Breast epithelium (tissue), 4 donors: ENCODE measurements at regions not wholly inside any gene's neighbourhood (a gene's known extent, or its start where the extent isn't known, plus 50 kb on each side); places are given as distances from the start of the nearest gene placed in this dataset.

Experiments used
- DNase-seq, 2 donors: peaks; one replicate each; pipeline ENCODE4 v3.0.0-alpha.2; 2019; ENCODE audit warnings: low spot score in 2 of 2
- H3K27ac ChIP-seq, 2 donors: fragments of 200-600 bp; sonication (generic) in 1 of 2; one replicate each; pipeline ENCODE4 v1.5.1; 2016 to 2019; ENCODE audit warnings: mild to moderate bottlenecking in 1 of 2
- H3K27me3 ChIP-seq, 2 donors: fragments of 200-600 bp; sonication (generic) in 1 of 2; one replicate each; pipeline versions ENCODE4 v1.5.1 to v1.6.0; 2017 to 2019; ENCODE audit warnings: control low read depth in 1 of 2, mild to moderate bottlenecking in 1 of 2
- H3K36me3 ChIP-seq: fragments of 200-600 bp; one replicate; pipeline ENCODE4 v1.5.1; 2019
- H3K4me1 ChIP-seq, 2 donors: fragments of 200-600 bp; sonication (generic); one replicate each; pipeline ENCODE4 v1.5.1; 2016 to 2019; ENCODE audit warnings: control low read depth in 1 of 2
- H3K4me3 ChIP-seq, 3 donors: fragments of 200-600 bp; sonication (generic); 1 replicate in 2 of 3; 2 replicates in 1 of 3; pipeline ENCODE4 v1.5.1; 2016 to 2019; ENCODE audit warnings: mild to moderate bottlenecking in 3 of 3, moderate library complexity in 2 of 3
- H3K9me3 ChIP-seq, 2 donors: fragments of 200-600 bp; sonication (generic) in 1 of 2; one replicate each; pipeline ENCODE4 v1.5.1; 2016 to 2019; ENCODE audit warnings: control low read depth in 1 of 2
- POLR2A ChIP-seq: fragments of 450-650 bp; IDR thresholded peaks from one replicate; pipeline ENCODE4 v1.6.1; 2016; ENCODE audit warnings: antibody characterized with exemption, mild to moderate bottlenecking, moderate library complexity
- POLR2AphosphoS5 ChIP-seq, 3 donors: sonication (generic); formaldehyde crosslinking; IDR thresholded peaks; one replicate each; pipeline ENCODE4 v1.6.1; 2017; ENCODE audit warnings: antibody characterized with exemption in 3 of 3
- intact Hi-C: fragments of 100-400 bp; cut with DNase I; formaldehyde crosslinking; loops from one replicate; pipeline ENCODE4 v1.15.1; 2023; ENCODE audit warnings: low total_unique reads
- TF ChIP-seq, protein P1 (sequence below), 3 donors: fragments of 450-650 bp; IDR thresholded peaks; one replicate each; pipeline ENCODE4 v1.5.1; 2016 to 2017; ENCODE audit warnings: antibody characterized with exemption in 3 of 3, mild to moderate bottlenecking in 3 of 3, moderate library complexity in 3 of 3

DNA sequence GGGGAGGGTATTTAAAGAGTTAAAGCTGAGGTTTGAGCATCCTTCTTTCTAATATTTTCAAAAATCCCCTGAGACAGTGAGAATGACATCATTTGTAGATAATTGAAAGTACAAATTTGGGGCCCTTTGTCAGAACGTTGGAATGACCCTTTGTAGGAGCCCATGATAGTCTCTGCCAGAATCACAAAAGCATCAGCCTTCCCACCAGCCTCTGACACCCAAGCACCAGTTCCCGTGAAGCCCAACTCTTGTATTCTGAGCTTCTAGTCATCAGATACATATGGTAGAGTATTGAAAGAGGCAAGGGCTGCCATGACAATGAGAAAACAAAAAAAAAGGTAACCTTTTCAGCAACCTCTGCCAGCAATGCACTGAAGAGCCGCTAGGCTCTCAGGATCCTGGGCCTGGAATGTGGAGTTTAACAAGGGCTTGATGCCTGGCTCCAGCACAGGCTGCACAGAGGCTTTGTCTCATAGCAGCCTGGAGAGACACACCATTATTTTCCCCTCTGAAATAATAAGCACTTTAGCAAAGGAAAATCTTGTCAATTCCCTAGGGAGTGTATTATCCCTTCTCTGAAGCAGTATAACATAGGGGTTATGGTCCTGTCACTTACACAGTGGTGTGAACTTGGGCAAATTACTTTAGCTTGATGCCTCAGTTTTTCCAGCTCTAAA, 114.4 kb downstream of the ZNF608 start:
- no peak overlapping the region for H3K27ac ChIP-seq
- intact Hi-C loops = no loop called here
- no peaks in the 10 kb centered on the region for H3K36me3 ChIP-seq
- no peak for DNase-seq
- no peaks in the 10 kb centered on the region for H3K4me1 ChIP-seq
- H3K27me3 ChIP-seq = no peaks in the 10 kb centered on the region
- no peak overlapping the region for H3K4me3 ChIP-seq
- H3K9me3 ChIP-seq = no peaks in the 10 kb centered on the region
- TF ChIP-seq POLR2A (no peak), POLR2AphosphoS5 (IDR thresholded peaks at IDR 0.05) (no peak)
- TF ChIP-seq, protein P1, sequence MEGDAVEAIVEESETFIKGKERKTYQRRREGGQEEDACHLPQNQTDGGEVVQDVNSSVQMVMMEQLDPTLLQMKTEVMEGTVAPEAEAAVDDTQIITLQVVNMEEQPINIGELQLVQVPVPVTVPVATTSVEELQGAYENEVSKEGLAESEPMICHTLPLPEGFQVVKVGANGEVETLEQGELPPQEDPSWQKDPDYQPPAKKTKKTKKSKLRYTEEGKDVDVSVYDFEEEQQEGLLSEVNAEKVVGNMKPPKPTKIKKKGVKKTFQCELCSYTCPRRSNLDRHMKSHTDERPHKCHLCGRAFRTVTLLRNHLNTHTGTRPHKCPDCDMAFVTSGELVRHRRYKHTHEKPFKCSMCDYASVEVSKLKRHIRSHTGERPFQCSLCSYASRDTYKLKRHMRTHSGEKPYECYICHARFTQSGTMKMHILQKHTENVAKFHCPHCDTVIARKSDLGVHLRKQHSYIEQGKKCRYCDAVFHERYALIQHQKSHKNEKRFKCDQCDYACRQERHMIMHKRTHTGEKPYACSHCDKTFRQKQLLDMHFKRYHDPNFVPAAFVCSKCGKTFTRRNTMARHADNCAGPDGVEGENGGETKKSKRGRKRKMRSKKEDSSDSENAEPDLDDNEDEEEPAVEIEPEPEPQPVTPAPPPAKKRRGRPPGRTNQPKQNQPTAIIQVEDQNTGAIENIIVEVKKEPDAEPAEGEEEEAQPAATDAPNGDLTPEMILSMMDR (IDR thresholded peaks at IDR 0.05) = no peak

GRCh38 chr5:124630767-124631704, 115.4 kb downstream of the ZNF608 start:
- H3K4me1 ChIP-seq = no peaks in the 10 kb centered on the region
- no peak for DNase-seq
- no peaks in the 10 kb centered on the region for H3K27me3 ChIP-seq
- no peak overlapping the region for H3K4me3 ChIP-seq
- intact Hi-C loops = no loop called here
- H3K36me3 ChIP-seq = no peaks in the 10 kb centered on the region
- no peaks in the 10 kb centered on the region for H3K9me3 ChIP-seq
- no peak for TF ChIP-seq POLR2AphosphoS5 (IDR thresholded peaks at IDR 0.05)
- TF ChIP-seq, protein P1 (IDR thresholded peaks at IDR 0.05) = no peak
- TF ChIP-seq POLR2A = no peak
- H3K27ac ChIP-seq = no peak overlapping the region

DNA sequence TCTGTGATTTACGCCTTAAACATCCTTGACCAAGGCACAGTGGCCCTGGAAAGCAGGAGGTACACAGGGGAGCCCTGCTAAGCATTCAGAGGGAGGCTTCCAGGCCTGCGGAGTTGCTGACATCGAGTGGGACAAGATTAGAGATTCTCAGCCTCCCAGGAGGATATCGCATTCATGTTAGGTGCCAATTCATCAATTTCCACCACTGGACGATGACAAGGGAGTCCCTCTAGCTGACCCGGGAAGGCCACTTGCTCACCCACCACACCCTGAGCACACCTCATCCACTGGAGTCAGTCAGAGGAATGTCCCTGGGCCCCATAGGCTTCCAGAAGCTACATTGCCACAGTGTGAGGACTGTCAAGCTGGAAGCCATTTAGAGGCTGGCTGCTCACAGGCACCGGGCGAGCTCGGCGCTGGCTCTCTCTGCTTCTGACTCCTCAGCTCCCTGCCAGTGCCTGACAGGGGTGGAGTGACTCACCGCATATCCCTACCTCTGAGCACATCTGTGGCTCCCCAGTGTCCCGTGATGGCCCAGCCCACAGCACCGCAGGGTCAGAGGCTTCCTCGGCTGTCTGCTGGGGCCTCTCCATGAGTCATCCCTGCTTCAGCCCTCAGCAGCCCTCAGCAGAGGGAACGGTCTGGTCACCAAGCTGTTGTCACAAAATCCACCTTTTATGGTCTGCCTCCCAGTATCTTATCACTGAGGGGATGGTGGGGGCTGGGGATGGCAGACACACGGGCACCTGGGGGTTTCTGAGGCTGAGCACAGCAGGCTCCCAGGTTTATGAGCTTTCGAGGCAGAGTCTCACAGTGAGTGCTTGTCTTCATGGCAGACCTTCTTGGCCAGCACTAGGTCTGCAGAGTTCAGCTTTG, 117.5 kb downstream of the ZNF608 start:
- Histone ChIP-seq H3K27ac (no peak overlapping the region), H3K9me3 (no peaks in the 10 kb centered on the region), H3K36me3 (no peaks in the 10 kb centered on the region), H3K27me3 (no peaks in the 10 kb centered on the region), H3K4me1 (no peaks in the 10 kb centered on the region), H3K4me3 (no peak overlapping the region)
- intact Hi-C loops = no loop called here
- TF ChIP-seq, protein P1 (IDR thresholded peaks at IDR 0.05) = no peak
- TF ChIP-seq POLR2A (no peak), POLR2AphosphoS5 (IDR thresholded peaks at IDR 0.05) (peak in 1 of 3 donors; percentile 2)
- no peak for DNase-seq

DNA sequence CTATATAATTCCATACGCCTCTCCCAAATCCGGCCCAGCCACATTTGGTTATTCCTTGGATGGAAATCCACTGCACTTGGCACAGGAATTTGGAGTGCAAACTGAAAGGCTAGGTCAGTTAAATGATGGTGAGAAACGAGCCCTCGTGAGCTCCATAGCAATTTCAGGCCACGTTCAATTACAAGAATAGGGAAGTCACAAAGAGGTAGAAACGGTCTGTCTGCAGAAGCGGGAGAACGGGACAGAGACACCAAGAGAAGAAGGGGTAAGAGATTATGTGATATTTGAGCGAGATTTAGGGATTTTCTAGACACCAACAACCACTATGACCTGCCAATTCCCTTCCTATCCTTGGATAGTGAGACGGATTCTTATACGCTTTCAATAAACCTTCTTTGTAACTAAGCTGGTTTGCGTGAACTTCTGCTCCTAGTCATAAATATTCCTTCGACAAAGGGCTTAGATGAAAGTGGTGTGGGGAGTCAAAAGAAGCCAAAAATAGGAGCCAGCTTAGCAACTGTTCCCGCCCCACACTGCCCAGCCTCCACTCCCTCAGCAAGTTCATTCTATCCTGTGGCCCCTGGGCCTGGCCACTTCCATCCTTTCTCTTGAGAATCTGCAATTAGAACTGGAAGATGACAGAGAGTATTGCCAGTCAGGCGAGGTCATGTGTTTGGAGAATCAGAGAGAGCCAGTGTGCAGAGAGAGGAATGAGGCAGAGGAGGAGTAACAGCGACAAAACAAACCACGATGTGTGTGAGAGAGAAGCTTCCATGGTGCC, 118.4 kb downstream of the ZNF608 start:
- Histone ChIP-seq H3K36me3 (no peaks in the 10 kb centered on the region), H3K27me3 (no peaks in the 10 kb centered on the region), H3K4me3 (no peak overlapping the region), H3K9me3 (no peaks in the 10 kb centered on the region), H3K4me1 (no peaks in the 10 kb centered on the region), H3K27ac (no peak overlapping the region)
- TF ChIP-seq POLR2AphosphoS5 (IDR thresholded peaks at IDR 0.05) = no peak
- TF ChIP-seq POLR2A = no peak
- TF ChIP-seq, protein P1 (IDR thresholded peaks at IDR 0.05) = no peak
- no peak for DNase-seq
- intact Hi-C loops = no loop called here
